Activated naive CD8-positive, alpha-beta T cell treated with anti-CD3 and anti-CD28 coated beads, Interleukin-2, amount 10 ng/mL, durations not matched to agents 7 days and 5 days (primary cell): ENCODE measurements at regions not wholly inside any gene's neighbourhood (a gene's known extent, or its start where the extent isn't known, plus 50 kb on each side); places are given as distances from the start of the nearest gene placed in this dataset.

Source experiments
- ATAC-seq: fragments of 150-1000 bp; cut with Tn5 transposase; one replicate; pipeline ENCODE4 v1.10.0; 2021; ENCODE audit warnings: low read depth, moderate library complexity
- POLR2A ChIA-PET: fragments of 350-600 bp; sonication (Branson Sonifier 250); formaldehyde crosslinking; loops from one replicate; lab custom pipeline; 2021; ENCODE audit warnings: antibody characterized with exemption; lab: Charles Lee
- DNase-seq: peaks from one replicate; pipeline ENCODE4 v3.0.0; 2021
- H3K27ac Mint-ChIP-seq: one replicate; pipeline ENCODE4 v1.8.0; 2022; ENCODE audit warnings: mild to moderate bottlenecking, mixed read lengths
- H3K27me3 Mint-ChIP-seq: one replicate; pipeline ENCODE4 v1.8.0; 2022; ENCODE audit warnings: mild to moderate bottlenecking, moderate library complexity, mixed read lengths
- H3K36me3 Mint-ChIP-seq: one replicate; pipeline ENCODE4 v1.8.0; 2021; ENCODE audit warnings: mild to moderate bottlenecking, mixed read lengths
- H3K4me1 Mint-ChIP-seq: one replicate; pipeline ENCODE4 v1.8.0; 2021; ENCODE audit warnings: mixed read lengths
- H3K4me3 Mint-ChIP-seq: one replicate; pipeline ENCODE4 v1.8.0; 2022; ENCODE audit warnings: mild to moderate bottlenecking, moderate library complexity, mixed read lengths
- H3K9me3 Mint-ChIP-seq: one replicate; pipeline ENCODE4 v1.8.0; 2021; ENCODE audit warnings: mixed read lengths

- ATAC-seq: no peak
- H3K4me3 Mint-ChIP-seq: peak overlapping the region; percentile 49
- no peak overlapping the region for H3K27ac Mint-ChIP-seq
- H3K27me3 Mint-ChIP-seq: peaks cover 3% of the 10 kb centered on the region
- POLR2A ChIA-PET: no interaction called here
- peaks cover 26% of the 10 kb centered on the region for H3K4me1 Mint-ChIP-seq
- no peak for DNase-seq
- no peaks in the 10 kb centered on the region for H3K9me3 Mint-ChIP-seq
- no peaks in the 10 kb centered on the region for H3K36me3 Mint-ChIP-seq
Observed at GRCh38 chr2:12109363-12110017, 363.1 kb downstream of the LPIN1 start.

DNA sequence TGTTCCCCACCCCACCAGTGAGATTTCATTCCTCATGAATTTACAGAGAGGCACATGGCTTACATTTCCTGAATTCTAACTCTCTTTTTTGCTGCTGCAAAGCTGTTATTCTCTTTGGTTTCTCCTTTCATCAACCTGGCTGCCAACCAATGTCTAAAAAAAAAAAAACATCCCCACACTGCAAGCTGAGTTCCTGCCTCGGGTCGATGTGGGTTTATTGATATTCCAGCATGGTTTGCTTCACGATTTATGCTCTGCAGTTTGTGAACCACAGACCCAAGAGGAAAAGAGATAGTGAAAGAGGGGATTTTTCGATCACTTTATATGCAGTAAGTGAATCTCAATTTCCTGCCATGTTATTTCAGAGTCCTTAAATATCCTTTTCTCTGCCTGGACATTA lies 363.6 kb downstream of the LPIN1 start:
- POLR2A ChIA-PET: interaction anchor here (0.7 kb wide), 1 partner anchor 841 kb away, joined by 3 read pairs; no protein-coding TSS in a partner anchor
- Mint-ChIP-seq H3K4me1 (peaks cover 26% of the 10 kb centered on the region), H3K9me3 (no peaks in the 10 kb centered on the region), H3K4me3 (peak overlapping the region; percentile 49), H3K27ac (peak overlapping the region; percentile 51), H3K36me3 (no peaks in the 10 kb centered on the region), H3K27me3 (peaks cover under 1% of the 10 kb centered on the region)
- ATAC-seq (peak; percentile 72), DNase-seq (no peak)

DNA sequence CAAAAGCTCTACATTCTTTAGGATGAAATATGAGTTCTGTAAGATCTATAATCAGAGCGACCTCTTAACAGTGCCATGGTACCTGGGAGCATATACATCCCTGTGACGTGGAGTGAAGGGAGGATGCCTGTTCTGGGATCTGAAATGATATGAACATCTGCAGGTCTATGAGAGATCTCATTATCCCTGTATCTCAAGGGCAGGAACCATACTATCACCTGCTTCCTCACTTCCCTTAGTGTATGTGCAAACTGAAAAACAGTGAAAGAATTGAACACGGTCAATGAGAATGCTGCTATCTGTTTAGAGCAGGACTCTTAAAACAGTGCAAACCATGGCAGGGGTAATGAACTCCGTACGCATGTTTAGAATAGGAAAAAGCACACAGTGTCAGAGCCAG lies 364.0 kb downstream of the LPIN1 start:
- no peaks in the 10 kb centered on the region for H3K27me3 Mint-ChIP-seq
- H3K9me3 Mint-ChIP-seq: no peaks in the 10 kb centered on the region
- H3K36me3 Mint-ChIP-seq: no peaks in the 10 kb centered on the region
- ATAC-seq: no peak
- POLR2A ChIA-PET: interaction anchor here (0.7 kb wide), 1 partner anchor 841 kb away, joined by 3 read pairs; no protein-coding TSS in a partner anchor
- DNase-seq: no peak
- peak overlapping the region; percentile 43 for H3K27ac Mint-ChIP-seq
- H3K4me1 Mint-ChIP-seq: peaks cover 26% of the 10 kb centered on the region
- peak overlapping the region; percentile 49 for H3K4me3 Mint-ChIP-seq

DNA sequence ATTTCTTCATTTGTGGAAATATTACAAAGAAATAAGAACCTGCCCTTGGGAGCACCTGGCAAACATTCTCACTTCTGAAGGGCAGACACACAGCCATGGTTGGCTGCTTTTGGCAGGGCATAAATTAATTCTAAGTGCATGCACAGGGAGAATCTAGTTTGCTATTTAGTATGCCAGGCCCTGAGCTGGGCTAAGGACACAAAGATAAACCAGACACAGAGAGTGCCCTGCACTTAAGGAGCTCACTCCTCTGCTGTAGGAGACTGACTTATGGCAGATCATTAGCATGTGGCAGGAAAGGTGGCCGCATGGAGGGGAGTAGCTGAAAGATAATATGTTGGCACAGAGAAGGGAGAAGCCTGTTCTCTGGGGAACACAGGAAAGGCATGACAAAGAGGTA lies 367.0 kb downstream of the LPIN1 start:
- Mint-ChIP-seq H3K9me3 (no peaks in the 10 kb centered on the region), H3K36me3 (no peaks in the 10 kb centered on the region), H3K27ac (no peak overlapping the region), H3K27me3 (peaks cover 2% of the 10 kb centered on the region), H3K4me1 (peaks cover 14% of the 10 kb centered on the region), H3K4me3 (no peak overlapping the region)
- ATAC-seq (no peak), DNase-seq (no peak)
- POLR2A ChIA-PET: no interaction called here

DNA sequence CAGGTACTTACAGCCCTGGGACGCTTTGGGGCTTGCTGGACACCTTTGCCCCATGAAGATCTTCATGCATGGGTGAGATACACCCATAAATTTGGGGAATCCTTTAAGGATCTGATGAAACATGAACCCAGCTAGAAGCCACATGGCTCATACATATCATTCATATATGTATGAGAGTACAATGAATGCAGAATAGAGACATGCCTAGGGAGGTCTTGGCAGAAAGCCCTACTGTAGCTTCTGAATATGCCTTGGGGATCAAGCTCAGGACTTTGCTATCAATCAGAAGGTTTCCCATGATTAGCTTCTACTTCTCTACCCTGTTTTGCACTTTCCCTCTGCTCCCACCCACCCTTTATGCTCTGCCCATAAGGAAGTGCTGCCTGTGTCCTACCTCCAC lies 368.4 kb downstream of the LPIN1 start:
- no peak for DNase-seq
- H3K4me1 Mint-ChIP-seq: peaks cover 12% of the 10 kb centered on the region
- POLR2A ChIA-PET: no interaction called here
- no peaks in the 10 kb centered on the region for H3K9me3 Mint-ChIP-seq
- H3K36me3 Mint-ChIP-seq: no peaks in the 10 kb centered on the region
- H3K27ac Mint-ChIP-seq: no peak overlapping the region
- no peak for ATAC-seq
- H3K4me3 Mint-ChIP-seq: no peak overlapping the region
- H3K27me3 Mint-ChIP-seq: peaks cover 2% of the 10 kb centered on the region

DNA sequence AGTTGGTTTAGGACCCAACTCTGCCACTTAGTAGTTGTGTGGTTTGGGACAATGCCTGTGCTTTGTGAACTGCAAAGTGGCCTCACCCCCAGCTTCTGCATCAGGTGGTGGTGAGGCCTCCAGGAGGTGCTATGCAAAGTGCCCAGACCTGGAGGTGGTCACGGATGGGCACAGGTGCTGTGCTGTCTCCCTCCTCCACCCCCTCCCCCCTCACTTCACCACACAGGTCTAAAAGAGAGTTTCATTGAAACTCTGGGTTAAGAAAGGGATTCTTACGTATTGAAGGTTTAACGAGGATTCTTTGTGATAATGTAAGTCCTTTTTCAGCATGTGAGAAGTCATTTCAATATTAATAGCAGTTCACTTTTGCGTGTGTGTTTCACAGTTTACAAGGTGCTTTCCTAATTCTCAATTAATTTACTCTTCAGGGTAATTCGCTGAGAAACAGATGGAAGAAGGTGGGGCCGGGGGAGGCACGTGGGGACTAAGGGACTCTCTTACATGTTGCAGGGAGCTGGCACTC lies 369.9 kb downstream of the LPIN1 start:
- H3K4me1 Mint-ChIP-seq: no peaks in the 10 kb centered on the region
- H3K9me3 Mint-ChIP-seq: no peaks in the 10 kb centered on the region
- POLR2A ChIA-PET: no interaction called here
- peaks cover 2% of the 10 kb centered on the region for H3K27me3 Mint-ChIP-seq
- no peak overlapping the region for H3K4me3 Mint-ChIP-seq
- no peaks in the 10 kb centered on the region for H3K36me3 Mint-ChIP-seq
- DNase-seq (no peak), ATAC-seq (no peak)
- H3K27ac Mint-ChIP-seq: no peak overlapping the region

GRCh38 chr2:12119841-12120240 lies 373.4 kb downstream of the LPIN1 start:
- DNase-seq (no peak), ATAC-seq (no peak)
- Mint-ChIP-seq H3K27ac (no peak overlapping the region), H3K4me3 (no peak overlapping the region), H3K9me3 (no peaks in the 10 kb centered on the region), H3K36me3 (no peaks in the 10 kb centered on the region), H3K4me1 (no peaks in the 10 kb centered on the region), H3K27me3 (peaks cover 2% of the 10 kb centered on the region)
- POLR2A ChIA-PET: no interaction called here

GRCh38 chr2:12120281-12121150 lies 374.1 kb downstream of the LPIN1 start:
- peaks cover 2% of the 10 kb centered on the region for H3K27me3 Mint-ChIP-seq
- ATAC-seq (no peak), DNase-seq (no peak)
- H3K4me3 Mint-ChIP-seq: no peak overlapping the region
- no peaks in the 10 kb centered on the region for H3K9me3 Mint-ChIP-seq
- H3K27ac Mint-ChIP-seq: no peak overlapping the region
- no peaks in the 10 kb centered on the region for H3K36me3 Mint-ChIP-seq
- POLR2A ChIA-PET: no interaction called here
- no peaks in the 10 kb centered on the region for H3K4me1 Mint-ChIP-seq

DNA sequence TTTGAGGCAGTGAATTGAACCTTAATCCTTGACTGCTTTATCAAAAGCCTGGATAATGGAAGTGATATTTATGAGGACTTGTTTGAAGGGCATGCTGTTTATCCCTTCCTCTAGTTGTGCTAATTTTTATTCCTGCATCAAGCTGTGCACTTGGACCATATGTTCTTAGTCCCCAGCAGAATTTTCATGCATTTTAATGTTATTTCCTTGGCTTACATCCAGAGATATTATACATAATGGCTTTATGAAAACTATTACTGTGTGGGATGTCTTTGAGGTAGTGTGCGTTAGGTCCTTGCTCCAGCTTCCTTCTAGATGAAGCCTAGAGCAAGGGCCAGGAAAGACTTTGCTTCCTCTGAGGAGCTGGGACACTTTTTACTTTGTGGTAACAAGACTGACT lies 378.4 kb downstream of the LPIN1 start:
- no peak for ATAC-seq
- POLR2A ChIA-PET: no interaction called here
- no peak overlapping the region for H3K4me3 Mint-ChIP-seq
- peaks cover 11% of the 10 kb centered on the region for H3K36me3 Mint-ChIP-seq
- H3K9me3 Mint-ChIP-seq: peaks cover 5% of the 10 kb centered on the region
- no peak for DNase-seq
- H3K4me1 Mint-ChIP-seq: peaks cover 13% of the 10 kb centered on the region
- H3K27me3 Mint-ChIP-seq: no peaks in the 10 kb centered on the region
- no peak overlapping the region for H3K27ac Mint-ChIP-seq

GRCh38 chr2:12126318-12126717 lies 379.9 kb downstream of the LPIN1 start:
- Mint-ChIP-seq H3K36me3 (peaks cover 11% of the 10 kb centered on the region), H3K4me3 (no peak overlapping the region), H3K4me1 (peaks cover 13% of the 10 kb centered on the region), H3K9me3 (peaks cover 5% of the 10 kb centered on the region), H3K27me3 (no peaks in the 10 kb centered on the region), H3K27ac (no peak overlapping the region)
- POLR2A ChIA-PET: no interaction called here
- DNase-seq (no peak), ATAC-seq (no peak)

DNA sequence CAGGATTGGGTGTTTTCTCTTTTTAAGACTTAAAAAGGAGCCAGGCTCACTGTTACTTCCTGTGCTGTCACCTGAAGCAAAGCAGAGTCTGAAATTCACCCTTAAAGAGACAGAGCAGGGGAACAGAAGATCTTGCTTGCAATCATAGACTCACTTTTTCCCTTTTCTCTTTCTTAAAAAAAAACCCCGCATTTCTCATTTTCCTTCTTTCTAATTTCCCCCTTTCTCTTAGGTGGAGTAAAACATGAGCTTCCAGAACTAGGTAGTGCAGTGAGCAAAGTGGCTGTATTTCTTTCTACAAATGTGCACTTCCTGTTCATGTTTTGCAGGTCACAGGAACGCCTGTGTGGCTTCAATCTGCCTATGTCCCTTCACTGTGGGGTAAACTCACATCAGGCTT lies 381.2 kb downstream of the LPIN1 start:
- H3K36me3 Mint-ChIP-seq: peaks cover 11% of the 10 kb centered on the region
- no peaks in the 10 kb centered on the region for H3K27me3 Mint-ChIP-seq
- H3K27ac Mint-ChIP-seq: peak overlapping the region; percentile 92
- H3K9me3 Mint-ChIP-seq: peaks cover 5% of the 10 kb centered on the region
- H3K4me3 Mint-ChIP-seq: peak overlapping the region; percentile 69
- ATAC-seq (peak; percentile 94), DNase-seq (no peak)
- POLR2A ChIA-PET: interaction anchor here (1.5 kb wide), 1 partner anchor 589 kb away, joined by 5 read pairs; the partner anchor contains the start of gene TRIB2
- peaks cover 13% of the 10 kb centered on the region for H3K4me1 Mint-ChIP-seq

DNA sequence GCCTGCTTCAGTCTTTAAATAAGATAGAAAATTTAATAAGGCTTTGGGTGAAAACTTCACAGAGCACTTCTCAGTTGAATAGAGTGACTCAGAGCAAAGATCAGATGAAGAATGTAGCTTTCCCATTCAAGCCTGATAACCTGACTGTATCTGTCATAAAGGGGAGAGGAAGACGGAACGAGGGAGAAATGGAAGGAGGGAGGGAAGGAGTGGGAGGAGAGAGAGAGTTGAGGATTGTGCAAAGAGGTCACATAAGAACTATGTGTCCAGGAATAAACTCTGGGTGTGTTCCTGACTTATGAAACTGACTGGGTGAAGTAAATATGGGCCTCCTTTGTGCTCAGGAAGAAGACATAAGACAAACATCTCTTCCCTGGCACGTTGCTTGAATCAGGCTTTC lies 385.5 kb downstream of the LPIN1 start:
- peaks cover 2% of the 10 kb centered on the region for H3K36me3 Mint-ChIP-seq
- POLR2A ChIA-PET: no interaction called here
- no peak overlapping the region for H3K4me3 Mint-ChIP-seq
- peaks cover 7% of the 10 kb centered on the region for H3K4me1 Mint-ChIP-seq
- H3K27me3 Mint-ChIP-seq: no peaks in the 10 kb centered on the region
- peaks cover under 1% of the 10 kb centered on the region for H3K9me3 Mint-ChIP-seq
- no peak overlapping the region for H3K27ac Mint-ChIP-seq
- DNase-seq: no peak
- no peak for ATAC-seq

DNA sequence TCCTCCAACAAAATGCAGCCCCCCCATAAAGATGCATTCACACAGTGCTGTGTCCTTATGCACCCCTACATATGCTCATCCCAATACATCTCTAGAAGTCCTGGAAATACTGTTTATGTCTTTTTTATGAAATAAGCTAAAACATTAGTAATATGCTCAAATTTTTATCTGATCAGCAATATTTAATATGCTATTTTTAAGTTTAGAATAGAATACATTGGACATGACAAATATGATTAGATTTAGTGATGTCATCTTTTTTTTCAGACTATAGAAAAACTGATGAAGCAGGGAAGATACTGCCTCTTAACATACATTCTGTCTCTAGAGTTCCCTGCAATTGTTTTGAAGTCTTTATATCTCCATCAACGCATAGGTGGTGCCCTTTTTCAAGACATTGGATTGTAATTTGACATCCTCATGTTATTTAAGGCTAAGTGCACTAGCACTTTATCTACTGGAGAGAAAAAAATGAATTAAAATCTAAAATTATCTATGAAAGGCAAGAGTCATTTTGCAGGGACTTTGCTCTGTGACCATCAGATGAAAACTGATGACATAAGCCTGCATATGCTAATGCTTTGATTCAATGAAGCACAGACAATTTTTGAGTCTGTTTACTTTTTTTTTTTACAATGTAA lies 395.3 kb downstream of the LPIN1 start:
- POLR2A ChIA-PET: no interaction called here
- H3K36me3 Mint-ChIP-seq: peaks cover 6% of the 10 kb centered on the region
- H3K27me3 Mint-ChIP-seq: peaks cover 6% of the 10 kb centered on the region

More for the DNA sequence above, 395.3 kb downstream of the LPIN1 start:
- Mint-ChIP-seq H3K9me3 (peaks cover 3% of the 10 kb centered on the region), H3K4me3 (no peak overlapping the region), H3K4me1 (no peaks in the 10 kb centered on the region), H3K27ac (no peak overlapping the region)
- ATAC-seq: no peak
- DNase-seq: no peak
